GM18505 (cell line): ENCODE measurements at regions not wholly inside any gene's neighbourhood (a gene's known extent, or its start where the extent isn't known, plus 50 kb on each side); places are given as distances from the start of the nearest gene placed in this dataset.
A peak's percentile ranks its signal among the peaks of the same experiment; 100 is the strongest.
"Not testable (repeated sequence)": the region's sequence is repeated elsewhere in the genome, so short reads cannot be mapped to it uniquely, and the experiment has no call there.

Experiments used
- ATAC-seq: cut with Tn5 transposase; IDR thresholded peaks from one replicate; pipeline ENCODE4 v1.9.1; 2021; ENCODE audit not compliant: unreplicated experiment
- POLR2A ChIP-seq: IDR thresholded peaks from 4 replicates; pipeline ENCODE4 v1.6.1; 2011; ENCODE audit warnings: borderline replicate concordance; ENCODE audit not compliant: insufficient read depth, insufficient read length; ENCODE audit errors: extremely low read depth

GRCh38 chr13:73325723-73326558 lies 267.1 kb downstream of the KLF5 start:
- ATAC-seq, result peak; percentile 51
- no peak for TF ChIP-seq POLR2A

- TF ChIP-seq POLR2A, result no peak
- no peak for ATAC-seq
Measured at GRCh38 chr13:73324842-73325722, 266.3 kb downstream of the KLF5 start.

GRCh38 chr13:73323615-73324014 lies 264.8 kb downstream of the KLF5 start:
- ATAC-seq, result no peak
- no peak for TF ChIP-seq POLR2A

GRCh38 chr13:73321043-73321442 lies 262.2 kb downstream of the KLF5 start:
- no peak for ATAC-seq
- TF ChIP-seq POLR2A, result no peak

GRCh38 chr13:73317140-73317539 lies 258.3 kb downstream of the KLF5 start:
- no peak for ATAC-seq
- TF ChIP-seq POLR2A, result no peak

GRCh38 chr13:73310366-73310765 lies 251.6 kb downstream of the KLF5 start:
- ATAC-seq, result no peak
- no peak for TF ChIP-seq POLR2A

GRCh38 chr13:73307481-73307880 lies 248.7 kb downstream of the KLF5 start:
- no peak for ATAC-seq
- TF ChIP-seq POLR2A, result no peak

- ATAC-seq, result no peak
- TF ChIP-seq POLR2A, result no peak
Measured at GRCh38 chr13:73306688-73307087, 247.9 kb downstream of the KLF5 start.

GRCh38 chr13:73304442-73304841 lies 245.6 kb downstream of the KLF5 start:
- no peak for ATAC-seq
- TF ChIP-seq POLR2A, result no peak

GRCh38 chr13:73303851-73304250 lies 245.0 kb downstream of the KLF5 start:
- no peak for ATAC-seq
- no peak for TF ChIP-seq POLR2A

- ATAC-seq, result not testable (repeated sequence)
Measured at GRCh38 chr13:73301622-73302021, 242.8 kb downstream of the KLF5 start.

- TF ChIP-seq POLR2A, result no peak
- no peak for ATAC-seq
Measured at GRCh38 chr13:73300718-73301425, 242.1 kb downstream of the KLF5 start.

- TF ChIP-seq POLR2A, result no peak
- ATAC-seq, result no peak
Measured at GRCh38 chr13:73299787-73300186, 241.0 kb downstream of the KLF5 start.
